Neural cell (in vitro differentiated cells): ENCODE measurements at regions not wholly inside any gene's neighbourhood (a gene's known extent, or its start where the extent isn't known, plus 50 kb on each side); places are given as distances from the start of the nearest gene placed in this dataset.

ENCODE experiments used
- H2AFZ ChIP-seq: fragments of 200-600, 300-800 bp; sonication (generic), shearing (Covaris generic); 2 replicates; pipeline ENCODE4 v1.6.0; 2014; ENCODE audit warnings: low read depth, mild to moderate bottlenecking, antibody characterized with exemption, low read length, moderate library complexity
- H3F3A ChIP-seq: fragments of 200-600 bp; shearing (Covaris generic); 2 replicates; pipeline ENCODE4 v1.6.1; 2016; ENCODE audit warnings: mild to moderate bottlenecking, moderate library complexity, mixed read lengths, antibody characterized with exemption, low read length; ENCODE audit not compliant: insufficient read depth, poor library complexity, severe bottlenecking
- H3K27ac ChIP-seq: fragments of 200-600, 300-800 bp; sonication (generic), shearing (Covaris generic); 2 replicates; pipeline ENCODE4 v1.5.1; 2014; ENCODE audit warnings: mild to moderate bottlenecking, low read length, moderate library complexity
- H3K27me3 ChIP-seq: fragments of 300-800, 200-600 bp; sonication (generic), shearing (Covaris generic); 2 replicates; pipeline ENCODE4 v1.6.0; 2014; ENCODE audit warnings: mild to moderate bottlenecking, low read depth, low read length, moderate library complexity; ENCODE audit not compliant: insufficient read depth
- H3K36me3 ChIP-seq: fragments of 300-800, 200-600 bp; sonication (generic), shearing (Covaris generic); 2 replicates; pipeline ENCODE4 v1.5.1; 2014; ENCODE audit warnings: mild to moderate bottlenecking, antibody characterized with exemption, low read length, moderate library complexity; ENCODE audit not compliant: insufficient read depth
- H3K4me2 ChIP-seq: fragments of 300-800, 200-600 bp; sonication (generic), shearing (Covaris generic); 2 replicates; pipeline ENCODE4 v1.6.0; 2014; ENCODE audit warnings: mild to moderate bottlenecking, low read length
- H3K4me3 ChIP-seq: fragments of 300-800, 200-600 bp; sonication (generic), shearing (Covaris generic); 2 replicates; pipeline ENCODE4 v1.5.1; 2014; ENCODE audit warnings: mild to moderate bottlenecking, low read length, moderate library complexity
- H3K79me2 ChIP-seq: fragments of 200-600 bp; shearing (Covaris generic); replicated peaks from 2 replicates; pipeline ENCODE4 v1.6.0; 2014; ENCODE audit warnings: mild to moderate bottlenecking, low read length, moderate library complexity; ENCODE audit not compliant: insufficient read depth
- H3K9ac ChIP-seq: fragments of 300-800, 200-600 bp; sonication (generic), shearing (Covaris generic); 2 replicates; pipeline ENCODE4 v1.6.1; 2016; ENCODE audit warnings: mild to moderate bottlenecking, low read length, mixed read lengths
- H3K9me2 ChIP-seq: fragments of 200-600 bp; shearing (Covaris generic); 2 replicates; pipeline ENCODE4 v1.6.1; 2016; ENCODE audit warnings: mild to moderate bottlenecking, low read length, mixed read lengths; ENCODE audit not compliant: insufficient read depth
- H3K9me3 ChIP-seq: fragments of 200-600, 300-800 bp; sonication (generic), shearing (Covaris generic); 2 replicates; pipeline ENCODE4 v1.6.1; 2016; ENCODE audit warnings: mild to moderate bottlenecking, mixed run types, low read length, moderate library complexity, mixed read lengths
- H4K20me1 ChIP-seq: fragments of 200-600 bp; shearing (Covaris generic); 2 replicates; pipeline ENCODE4 v1.6.1; 2016; ENCODE audit warnings: mild to moderate bottlenecking, mixed run types; ENCODE audit not compliant: insufficient read depth
- EP300 ChIP-seq: fragments of 450-650 bp; conservative IDR thresholded peaks from 2 replicates; pipeline ENCODE4 v1.6.1; 2014; ENCODE audit warnings: antibody characterized with exemption, mild to moderate bottlenecking, moderate library complexity; ENCODE audit not compliant: poor library complexity, severe bottlenecking
- EZH2 ChIP-seq: fragments of 200-600, 300-800 bp; shearing (Covaris generic), sonication (generic); IDR thresholded peaks from 2 replicates; pipeline ENCODE4 v1.6.1; 2014; ENCODE audit warnings: antibody characterized with exemption, low read length, borderline replicate concordance, mild to moderate bottlenecking; ENCODE audit not compliant: insufficient read depth, poor library complexity, severe bottlenecking
- MXI1 ChIP-seq: fragments of 450-650 bp; conservative IDR thresholded peaks from 2 replicates; pipeline ENCODE4 v1.6.1; 2014; ENCODE audit warnings: antibody characterized with exemption, mild to moderate bottlenecking; ENCODE audit not compliant: poor library complexity, severe bottlenecking
- POLR2AphosphoS5 ChIP-seq: IDR thresholded peaks from 2 replicates; pipeline ENCODE4 v1.6.1; 2012
- RAD21 ChIP-seq: fragments of 450-650 bp; conservative IDR thresholded peaks from 2 replicates; pipeline ENCODE4 v1.6.1; 2014; ENCODE audit warnings: antibody characterized with exemption, mild to moderate bottlenecking, moderate library complexity
- SMC3 ChIP-seq: fragments of 450-650 bp; conservative IDR thresholded peaks from 2 replicates; pipeline ENCODE4 v1.6.1; 2014; ENCODE audit warnings: antibody characterized with exemption, mild to moderate bottlenecking, moderate library complexity; ENCODE audit not compliant: poor library complexity
- TAF1 ChIP-seq: IDR thresholded peaks from 2 replicates; pipeline ENCODE4 v1.6.1; 2012; ENCODE audit warnings: low read depth
- TF ChIP-seq, protein P1 (sequence below): fragments of 450-650 bp; IDR thresholded peaks from 2 replicates; pipeline ENCODE4 v1.5.1; 2014; ENCODE audit warnings: antibody characterized with exemption, mild to moderate bottlenecking, moderate library complexity; ENCODE audit not compliant: poor library complexity, severe bottlenecking
- TF ChIP-seq, protein P2 (sequence below): IDR thresholded peaks from 2 replicates; pipeline ENCODE4 v1.6.1; 2012; ENCODE audit warnings: borderline replicate concordance

DNA sequence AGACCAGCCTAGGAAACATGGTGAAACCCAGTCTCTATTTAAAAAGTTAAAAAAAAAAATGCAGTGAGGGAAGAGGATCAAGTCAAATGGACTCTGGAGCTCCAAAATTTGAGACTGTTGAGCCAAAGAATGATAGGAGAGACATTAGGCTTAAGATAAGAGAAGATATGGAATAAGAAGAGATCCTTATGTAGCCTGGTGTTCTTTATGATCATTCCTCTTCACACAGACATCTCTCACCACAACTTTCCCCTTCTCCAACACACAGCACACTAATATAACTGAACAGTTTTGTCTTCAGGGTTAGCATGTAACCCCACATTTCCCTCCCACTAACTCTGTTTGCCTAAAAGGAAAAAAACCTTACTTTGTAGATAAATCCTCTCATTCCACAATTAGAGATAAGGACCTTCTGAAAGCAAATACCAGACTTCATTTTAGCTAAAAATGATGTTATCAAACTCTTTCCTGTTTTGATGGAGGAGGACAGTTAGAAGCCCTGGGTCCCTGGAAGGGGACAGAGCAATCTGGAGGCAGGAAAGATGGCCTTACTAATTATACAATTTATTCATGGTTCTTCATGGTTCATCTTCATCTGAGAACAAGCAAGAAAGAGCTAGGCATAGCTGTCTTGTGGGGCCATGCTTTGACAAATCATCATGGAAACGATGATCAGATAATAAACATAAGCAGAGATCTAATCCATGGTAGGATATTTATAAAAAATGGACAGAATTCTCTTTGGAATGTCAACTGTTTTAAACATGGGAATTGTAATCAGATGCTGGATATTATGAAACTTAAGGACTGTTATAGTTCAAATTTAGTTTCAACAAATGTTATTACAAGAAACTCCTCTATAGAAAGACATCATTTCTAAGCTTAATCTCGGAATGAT lies 96.7 kb upstream of the S1PR1 start:
- Histone ChIP-seq H3K79me2 (no peaks in the 10 kb centered on the region), H4K20me1 (no peaks in the 10 kb centered on the region), H3K9me2 (no peaks in the 10 kb centered on the region), H3K36me3 (no peaks in the 10 kb centered on the region), H3K27ac (no peak overlapping the region), H3K4me2 (no peak overlapping the region), H3K9ac (no peak overlapping the region), H3K27me3 (no peaks in the 10 kb centered on the region), H3K4me3 (no peak overlapping the region), H3F3A (no peaks in the 10 kb centered on the region), H3K9me3 (no peaks in the 10 kb centered on the region), H2AFZ (no peak overlapping the region)
- TF ChIP-seq MXI1: no peak
- no peak for TF ChIP-seq EP300
- no peak for TF ChIP-seq SMC3
- no peak for TF ChIP-seq TAF1
- TF ChIP-seq, protein P1, sequence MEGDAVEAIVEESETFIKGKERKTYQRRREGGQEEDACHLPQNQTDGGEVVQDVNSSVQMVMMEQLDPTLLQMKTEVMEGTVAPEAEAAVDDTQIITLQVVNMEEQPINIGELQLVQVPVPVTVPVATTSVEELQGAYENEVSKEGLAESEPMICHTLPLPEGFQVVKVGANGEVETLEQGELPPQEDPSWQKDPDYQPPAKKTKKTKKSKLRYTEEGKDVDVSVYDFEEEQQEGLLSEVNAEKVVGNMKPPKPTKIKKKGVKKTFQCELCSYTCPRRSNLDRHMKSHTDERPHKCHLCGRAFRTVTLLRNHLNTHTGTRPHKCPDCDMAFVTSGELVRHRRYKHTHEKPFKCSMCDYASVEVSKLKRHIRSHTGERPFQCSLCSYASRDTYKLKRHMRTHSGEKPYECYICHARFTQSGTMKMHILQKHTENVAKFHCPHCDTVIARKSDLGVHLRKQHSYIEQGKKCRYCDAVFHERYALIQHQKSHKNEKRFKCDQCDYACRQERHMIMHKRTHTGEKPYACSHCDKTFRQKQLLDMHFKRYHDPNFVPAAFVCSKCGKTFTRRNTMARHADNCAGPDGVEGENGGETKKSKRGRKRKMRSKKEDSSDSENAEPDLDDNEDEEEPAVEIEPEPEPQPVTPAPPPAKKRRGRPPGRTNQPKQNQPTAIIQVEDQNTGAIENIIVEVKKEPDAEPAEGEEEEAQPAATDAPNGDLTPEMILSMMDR: no peak
- no peak for TF ChIP-seq RAD21
- no peak for TF ChIP-seq POLR2AphosphoS5
- TF ChIP-seq, protein P2, sequence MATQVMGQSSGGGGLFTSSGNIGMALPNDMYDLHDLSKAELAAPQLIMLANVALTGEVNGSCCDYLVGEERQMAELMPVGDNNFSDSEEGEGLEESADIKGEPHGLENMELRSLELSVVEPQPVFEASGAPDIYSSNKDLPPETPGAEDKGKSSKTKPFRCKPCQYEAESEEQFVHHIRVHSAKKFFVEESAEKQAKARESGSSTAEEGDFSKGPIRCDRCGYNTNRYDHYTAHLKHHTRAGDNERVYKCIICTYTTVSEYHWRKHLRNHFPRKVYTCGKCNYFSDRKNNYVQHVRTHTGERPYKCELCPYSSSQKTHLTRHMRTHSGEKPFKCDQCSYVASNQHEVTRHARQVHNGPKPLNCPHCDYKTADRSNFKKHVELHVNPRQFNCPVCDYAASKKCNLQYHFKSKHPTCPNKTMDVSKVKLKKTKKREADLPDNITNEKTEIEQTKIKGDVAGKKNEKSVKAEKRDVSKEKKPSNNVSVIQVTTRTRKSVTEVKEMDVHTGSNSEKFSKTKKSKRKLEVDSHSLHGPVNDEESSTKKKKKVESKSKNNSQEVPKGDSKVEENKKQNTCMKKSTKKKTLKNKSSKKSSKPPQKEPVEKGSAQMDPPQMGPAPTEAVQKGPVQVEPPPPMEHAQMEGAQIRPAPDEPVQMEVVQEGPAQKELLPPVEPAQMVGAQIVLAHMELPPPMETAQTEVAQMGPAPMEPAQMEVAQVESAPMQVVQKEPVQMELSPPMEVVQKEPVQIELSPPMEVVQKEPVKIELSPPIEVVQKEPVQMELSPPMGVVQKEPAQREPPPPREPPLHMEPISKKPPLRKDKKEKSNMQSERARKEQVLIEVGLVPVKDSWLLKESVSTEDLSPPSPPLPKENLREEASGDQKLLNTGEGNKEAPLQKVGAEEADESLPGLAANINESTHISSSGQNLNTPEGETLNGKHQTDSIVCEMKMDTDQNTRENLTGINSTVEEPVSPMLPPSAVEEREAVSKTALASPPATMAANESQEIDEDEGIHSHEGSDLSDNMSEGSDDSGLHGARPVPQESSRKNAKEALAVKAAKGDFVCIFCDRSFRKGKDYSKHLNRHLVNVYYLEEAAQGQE: no peak
- no peak for TF ChIP-seq EZH2

DNA sequence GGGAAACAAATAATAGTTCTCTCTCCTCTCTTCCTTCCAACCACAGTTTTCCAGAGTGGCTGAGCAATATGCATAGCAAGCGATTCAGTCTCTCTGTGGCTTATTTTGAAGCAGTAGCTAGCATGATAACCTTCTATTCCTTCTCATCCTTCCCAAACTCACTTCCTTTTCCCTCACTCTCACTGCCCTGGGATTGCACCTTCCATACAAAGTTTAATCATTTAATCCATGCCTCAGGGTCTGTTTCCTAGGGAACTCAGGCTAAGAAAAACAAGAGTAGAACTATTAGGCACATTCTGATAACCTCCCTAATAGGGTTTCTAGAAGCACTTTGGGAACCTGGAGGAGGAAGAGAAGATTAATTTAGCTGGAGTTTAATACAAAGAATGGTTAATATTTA lies 97.7 kb upstream of the S1PR1 start:
- Histone ChIP-seq H3K9ac (no peak overlapping the region), H2AFZ (no peak overlapping the region), H3K79me2 (no peaks in the 10 kb centered on the region), H3K9me2 (no peaks in the 10 kb centered on the region), H3K36me3 (no peaks in the 10 kb centered on the region), H3K4me2 (no peak overlapping the region), H3K27me3 (no peaks in the 10 kb centered on the region), H3F3A (no peaks in the 10 kb centered on the region), H3K9me3 (no peaks in the 10 kb centered on the region), H4K20me1 (no peaks in the 10 kb centered on the region), H3K4me3 (no peak overlapping the region), H3K27ac (no peak overlapping the region)
- TF ChIP-seq, protein P1: no peak
- TF ChIP-seq SMC3 (no peak), EZH2 (no peak), EP300 (no peak), TAF1 (no peak), MXI1 (no peak), POLR2AphosphoS5 (no peak), RAD21 (no peak)
- TF ChIP-seq, protein P2: no peak
